ENCODE measurements at regions not wholly inside any gene's neighbourhood (a gene's known extent, or its start where the extent isn't known, plus 50 kb on each side); places are given as distances from the start of the nearest gene placed in this dataset.

GRCh38 chr10:130443066-130443465 is 306.9 kb downstream of the GLRX3 start:
- H3K27ac ChIP-seq, result no peak overlapping the region
- no peak for TF ChIP-seq CTCF (conservative IDR thresholded peaks at IDR 0.05)
- TF ChIP-seq ZFX (IDR thresholded peaks at IDR 0.05), result no peak

- TF ChIP-seq CTCF (conservative IDR thresholded peaks at IDR 0.05) (no peak), ZFX (IDR thresholded peaks at IDR 0.05) (no peak)
These were observed 317.0 kb downstream of the GLRX3 start for GRCh38 chr10:130453036-130453720.

GRCh38 chr10:130453721-130454542 is 317.7 kb downstream of the GLRX3 start:
- TF ChIP-seq ZFX (IDR thresholded peaks at IDR 0.05), result no peak
- no peak for TF ChIP-seq CTCF (conservative IDR thresholded peaks at IDR 0.05)
- H3K27ac ChIP-seq, result no peak overlapping the region

More at GRCh38 chr10:130453036-130453720, 317.0 kb downstream of the GLRX3 start:
- H3K27ac ChIP-seq, result no peak overlapping the region

GRCh38 chr10:130454543-130455000 is 318.4 kb downstream of the GLRX3 start:
- H3K27ac ChIP-seq, result no peak overlapping the region
- TF ChIP-seq CTCF (conservative IDR thresholded peaks at IDR 0.05), result no peak
- TF ChIP-seq ZFX (IDR thresholded peaks at IDR 0.05), result no peak

GRCh38 chr10:130455111-130455695 is 319.0 kb downstream of the GLRX3 start:
- no peak overlapping the region for H3K27ac ChIP-seq

GRCh38 chr10:130455791-130456190 is 319.6 kb downstream of the GLRX3 start:
- H3K27ac ChIP-seq, result no peak overlapping the region
- TF ChIP-seq ZFX (IDR thresholded peaks at IDR 0.05) (no peak), CTCF (conservative IDR thresholded peaks at IDR 0.05) (no peak)

More at GRCh38 chr10:130455111-130455695, 319.0 kb downstream of the GLRX3 start:
- no peak for TF ChIP-seq ZFX (IDR thresholded peaks at IDR 0.05)
- no peak for TF ChIP-seq CTCF (conservative IDR thresholded peaks at IDR 0.05)

- TF ChIP-seq ZFX (IDR thresholded peaks at IDR 0.05) (no peak), CTCF (conservative IDR thresholded peaks at IDR 0.05) (no peak)
These were observed 320.4 kb downstream of the GLRX3 start for GRCh38 chr10:130456616-130457015.

More at GRCh38 chr10:130456616-130457015, 320.4 kb downstream of the GLRX3 start:
- no peak overlapping the region for H3K27ac ChIP-seq
